CD4-positive, alpha-beta T cell treated with Interleukin-17A for 4 hours (primary cell): ENCODE measurements at regions not wholly inside any gene's neighbourhood (a gene's known extent, or its start where the extent isn't known, plus 50 kb on each side); places are given as distances from the start of the nearest gene placed in this dataset.
"Not testable (repeated sequence)": the region's sequence is repeated elsewhere in the genome, so short reads cannot be mapped to it uniquely, and the experiment has no call there.

Experiments used
- DNase-seq: peaks from one replicate; pipeline ENCODE4 v3.0.0-alpha.2; 2020; ENCODE audit warnings: mixed read lengths

- DNase-seq = no peak
These were observed 155.9 kb upstream of the NUDT4 start for GRCh38 chr12:93221841-93222240.

- no peak for DNase-seq
These were observed 154.0 kb upstream of the NUDT4 start for GRCh38 chr12:93223440-93224426.

- DNase-seq = no peak
These were observed 152.6 kb upstream of the NUDT4 start for GRCh38 chr12:93225094-93225493.

- DNase-seq = no peak
These were observed 151.4 kb upstream of the NUDT4 start for GRCh38 chr12:93226361-93226760.

GRCh38 chr12:93229494-93230325 lies 148.0 kb upstream of the NUDT4 start:
- no peak for DNase-seq

- no peak for DNase-seq
These were observed 147.4 kb upstream of the NUDT4 start for GRCh38 chr12:93230326-93230720.

- DNase-seq = no peak
These were observed 145.8 kb upstream of the NUDT4 start for GRCh38 chr12:93231938-93232337.

GRCh38 chr12:93234641-93235040 lies 143.1 kb upstream of the NUDT4 start:
- no peak for DNase-seq

GRCh38 chr12:93235881-93236280 lies 141.8 kb upstream of the NUDT4 start:
- no peak for DNase-seq

- no peak for DNase-seq
These were observed 140.3 kb upstream of the NUDT4 start for GRCh38 chr12:93237235-93237915.

GRCh38 chr12:93238512-93239262 lies 139.0 kb upstream of the NUDT4 start:
- DNase-seq = not testable (repeated sequence)

- DNase-seq = not testable (repeated sequence)
These were observed 137.9 kb upstream of the NUDT4 start for GRCh38 chr12:93239789-93240188.

- no peak for DNase-seq
These were observed 135.4 kb upstream of the NUDT4 start for GRCh38 chr12:93242154-93242972.

- no peak for DNase-seq
These were observed 134.4 kb upstream of the NUDT4 start for GRCh38 chr12:93243382-93243688.

GRCh38 chr12:93243689-93244513 lies 133.8 kb upstream of the NUDT4 start:
- DNase-seq = peak; percentile 33

GRCh38 chr12:93244514-93245077 lies 133.1 kb upstream of the NUDT4 start:
- DNase-seq = no peak

GRCh38 chr12:93245543-93245942 lies 132.2 kb upstream of the NUDT4 start:
- DNase-seq = peak; percentile 40

- no peak for DNase-seq
These were observed 130.3 kb upstream of the NUDT4 start for GRCh38 chr12:93247313-93247991.

GRCh38 chr12:93252221-93252620 lies 125.5 kb upstream of the NUDT4 start:
- no peak for DNase-seq

- DNase-seq = no peak
These were observed 122.8 kb upstream of the NUDT4 start for GRCh38 chr12:93254911-93255310.
